HG03521 (cell line): ENCODE measurements at regions not wholly inside any gene's neighbourhood (a gene's known extent, or its start where the extent isn't known, plus 50 kb on each side); places are given as distances from the start of the nearest gene placed in this dataset.
"Not testable (repeated sequence)": the region's sequence is repeated elsewhere in the genome, so short reads cannot be mapped to it uniquely, and the experiment has no call there.

Source experiments
- ATAC-seq: cut with Tn5 transposase; IDR thresholded peaks from one replicate; pipeline ENCODE4 v1.9.1; 2021; ENCODE audit warnings: mild to moderate bottlenecking, moderate library complexity; ENCODE audit not compliant: unreplicated experiment

- no peak for ATAC-seq
These were observed 56.4 kb downstream of the FOXF2 start for GRCh38 chr6:1445650-1446330.

GRCh38 chr6:1449896-1450295, 60.5 kb downstream of the FOXF2 start:
- no peak for ATAC-seq

GRCh38 chr6:1453024-1453423, 63.6 kb downstream of the FOXF2 start:
- no peak for ATAC-seq

GRCh38 chr6:1456816-1457215, 67.4 kb downstream of the FOXF2 start:
- ATAC-seq: not testable (repeated sequence)

GRCh38 chr6:1461207-1461606, 71.8 kb downstream of the FOXF2 start:
- ATAC-seq: no peak

- ATAC-seq: no peak
These were observed 72.4 kb downstream of the FOXF2 start for GRCh38 chr6:1461736-1462135.

- no peak for ATAC-seq
These were observed 73.9 kb downstream of the FOXF2 start for GRCh38 chr6:1463275-1463674.

- ATAC-seq: no peak
These were observed 74.5 kb downstream of the FOXF2 start for GRCh38 chr6:1463751-1464426.

- no peak for ATAC-seq
These were observed 75.5 kb downstream of the FOXF2 start for GRCh38 chr6:1464781-1465370.

- ATAC-seq: no peak
These were observed 78.8 kb downstream of the FOXF2 start for GRCh38 chr6:1468126-1468525.

GRCh38 chr6:1470040-1470439, 80.7 kb downstream of the FOXF2 start:
- ATAC-seq: no peak

- no peak for ATAC-seq
These were observed 83.3 kb downstream of the FOXF2 start for GRCh38 chr6:1472643-1473042.

- no peak for ATAC-seq
These were observed 83.8 kb downstream of the FOXF2 start for GRCh38 chr6:1473166-1473565.

GRCh38 chr6:1473598-1473997, 84.2 kb downstream of the FOXF2 start:
- no peak for ATAC-seq

GRCh38 chr6:1474205-1474604, 84.8 kb downstream of the FOXF2 start:
- no peak for ATAC-seq

- no peak for ATAC-seq
These were observed 85.8 kb downstream of the FOXF2 start for GRCh38 chr6:1475174-1475573.

- ATAC-seq: no peak
These were observed 88.2 kb downstream of the FOXF2 start for GRCh38 chr6:1477432-1478090.

- not testable (repeated sequence) for ATAC-seq
These were observed 88.9 kb downstream of the FOXF2 start for GRCh38 chr6:1478163-1478826.

- no peak for ATAC-seq
These were observed 89.7 kb downstream of the FOXF2 start for GRCh38 chr6:1479095-1479494.

- ATAC-seq: no peak
These were observed 90.3 kb downstream of the FOXF2 start for GRCh38 chr6:1479601-1480221.

GRCh38 chr6:1481286-1481685, 91.9 kb downstream of the FOXF2 start:
- ATAC-seq: no peak
